ENCODE measurements at regions not wholly inside any gene's neighbourhood (a gene's known extent, or its start where the extent isn't known, plus 50 kb on each side); places are given as distances from the start of the nearest gene placed in this dataset.

- no peaks in the 10 kb centered on the region for H3K9me3 ChIP-seq (ENCODE audit: control insufficient read depth in 4 of 4, low read length in 3 of 4)
- no peaks in the 10 kb centered on the region for H3K4me1 ChIP-seq (ENCODE audit: control insufficient read depth in 4 of 4, insufficient read depth in 4 of 4, low read length in 3 of 4)
- no peaks in the 10 kb centered on the region for H3K36me3 ChIP-seq (ENCODE audit: control insufficient read depth in 4 of 4, insufficient read depth in 3 of 4, low read depth in 1 of 4, low read length in 3 of 4)
- H3K9ac ChIP-seq (ENCODE audit: low read depth in 1 of 2, low read length in 2 of 2) = no peak overlapping the region
- WGBS = 84% methylated on average over 4 of the region's 4 CpGs
- H3K27ac ChIP-seq (ENCODE audit: low read depth in 1 of 2, low read length in 2 of 2) = no peak overlapping the region
- no peak overlapping the region for H3K4me3 ChIP-seq (ENCODE audit: low read depth in 1 of 3, low read length in 3 of 3)
- no peak for DNase-seq (ENCODE audit: low spot score)
- TF ChIP-seq EGR1 (IDR thresholded peaks at IDR 0.05; ENCODE audit: low read depth in 2 of 2) = no peak
- TF ChIP-seq RAD21 (IDR thresholded peaks at IDR 0.05) = peak in 1 of 2 donors; percentile 12
- no peaks in the 10 kb centered on the region for H3K27me3 ChIP-seq (ENCODE audit: control insufficient read depth in 4 of 4, insufficient read depth in 4 of 4, low read length in 3 of 4)
These were observed 67.1 kb upstream of the PTGFRN start for GRCh38 chr1:116842654-116843053.

GRCh38 chr1:116844775-116845174 is 64.9 kb upstream of the PTGFRN start:
- 91% methylated on average over 1 of the region's 1 CpG for WGBS
- no peak for TF ChIP-seq REST (IDR thresholded peaks at IDR 0.05)
- no peak for TF ChIP-seq RAD21 (IDR thresholded peaks at IDR 0.05)
- TF ChIP-seq RXRA (IDR thresholded peaks at IDR 0.05) = no peak
- TF ChIP-seq NR2F2 (IDR thresholded peaks at IDR 0.05) = no peak
- TF ChIP-seq YY1 (IDR thresholded peaks at IDR 0.05) = no peak
- TF ChIP-seq EGR1 (IDR thresholded peaks at IDR 0.05; ENCODE audit: low read depth in 2 of 2) = no peak
- TF ChIP-seq GABPA (IDR thresholded peaks at IDR 0.05 in 1 of 2, conservative IDR thresholded peaks at IDR 0.05 in 1 of 2) = no peak
- no peak for TF ChIP-seq HNF4A (conservative IDR thresholded peaks at IDR 0.05)
- TF ChIP-seq ATF3 (IDR thresholded peaks at IDR 0.05) = no peak
- TF ChIP-seq FOXA2 (IDR thresholded peaks at IDR 0.05) = no peak
- no peak for TF ChIP-seq FOXA1 (IDR thresholded peaks at IDR 0.05)
- Histone ChIP-seq H3K4me1 (ENCODE audit: control insufficient read depth in 4 of 4, insufficient read depth in 4 of 4, low read length in 3 of 4) (no peaks in the 10 kb centered on the region), H3K36me3 (ENCODE audit: control insufficient read depth in 4 of 4, insufficient read depth in 3 of 4, low read depth in 1 of 4, low read length in 3 of 4) (no peaks in the 10 kb centered on the region), H3K9ac (ENCODE audit: low read depth in 1 of 2, low read length in 2 of 2) (no peak overlapping the region), H3K9me3 (ENCODE audit: control insufficient read depth in 4 of 4, low read length in 3 of 4) (no peaks in the 10 kb centered on the region), H3K27ac (ENCODE audit: low read depth in 1 of 2, low read length in 2 of 2) (no peak overlapping the region), H3K27me3 (ENCODE audit: control insufficient read depth in 4 of 4, insufficient read depth in 4 of 4, low read length in 3 of 4) (no peaks in the 10 kb centered on the region), H3K4me3 (ENCODE audit: low read depth in 1 of 3, low read length in 3 of 3) (no peak overlapping the region)
- DNase-seq (ENCODE audit: low spot score) = no peak

GRCh38 chr1:116847190-116847589 is 62.5 kb upstream of the PTGFRN start:
- Histone ChIP-seq H3K36me3 (ENCODE audit: control insufficient read depth in 4 of 4, insufficient read depth in 3 of 4, low read depth in 1 of 4, low read length in 3 of 4) (no peaks in the 10 kb centered on the region), H3K4me3 (ENCODE audit: low read depth in 1 of 3, low read length in 3 of 3) (no peak overlapping the region), H3K4me1 (ENCODE audit: control insufficient read depth in 4 of 4, insufficient read depth in 4 of 4, low read length in 3 of 4) (no peaks in the 10 kb centered on the region), H3K27ac (ENCODE audit: low read depth in 1 of 2, low read length in 2 of 2) (no peak overlapping the region), H3K27me3 (ENCODE audit: control insufficient read depth in 4 of 4, insufficient read depth in 4 of 4, low read length in 3 of 4) (no peaks in the 10 kb centered on the region), H3K9ac (ENCODE audit: low read depth in 1 of 2, low read length in 2 of 2) (no peak overlapping the region), H3K9me3 (ENCODE audit: control insufficient read depth in 4 of 4, low read length in 3 of 4) (no peaks in the 10 kb centered on the region)
- no peak for DNase-seq (ENCODE audit: low spot score)
- TF ChIP-seq CTCF (IDR thresholded peaks at IDR 0.05; ENCODE audit: low read depth, low read length, missing input control) (no peak), JUND (IDR thresholded peaks at IDR 0.05) (no peak), YY1 (IDR thresholded peaks at IDR 0.05) (no peak), ATF3 (IDR thresholded peaks at IDR 0.05) (no peak), NR2F2 (IDR thresholded peaks at IDR 0.05) (no peak), EGR1 (IDR thresholded peaks at IDR 0.05; ENCODE audit: low read depth in 2 of 2) (no peak), FOXA2 (IDR thresholded peaks at IDR 0.05) (no peak), HNF4A (conservative IDR thresholded peaks at IDR 0.05) (no peak), SP1 (IDR thresholded peaks at IDR 0.05) (no peak), FOXA1 (IDR thresholded peaks at IDR 0.05) (no peak), HNF4G (IDR thresholded peaks at IDR 0.05) (no peak)
- 86% methylated on average over 2 of the region's 2 CpGs for WGBS
